Caco-2 (cell line): ENCODE measurements at regions not wholly inside any gene's neighbourhood (a gene's known extent, or its start where the extent isn't known, plus 50 kb on each side); places are given as distances from the start of the nearest gene placed in this dataset.

Experiments used
- BruUV-seq: library from RNA; stranded (reverse); fragments of 400-500 nt; replicated peaks from 2 replicates; lab custom pipeline; 2021; lab: Mats Ljungman, UMichigan
- CTCF ChIA-PET: fragments of 300-600 bp; sonication (Branson Sonifier 250); formaldehyde crosslinking; loops from one replicate; lab custom pipeline; 2022; ENCODE audit warnings: antibody characterized with exemption; lab: Charles Lee
- POLR2A ChIA-PET: fragments of 300-600 bp; sonication (Branson Sonifier 250); formaldehyde crosslinking; loops from one replicate; lab custom pipeline; 2022; ENCODE audit warnings: antibody characterized with exemption; lab: Charles Lee
- DNase-seq, 2 experiments: peaks; one replicate each; pipeline versions ENCODE4 v3.0.0 to v3.0.0-alpha.2; 2020 to 2022
- H3K27me3 ChIP-seq: replicated peaks from 2 replicates; pipeline ENCODE4 v1.6.0; 2011; ENCODE audit warnings: low read length; ENCODE audit not compliant: control insufficient read depth, insufficient read depth
- H3K36me3 ChIP-seq: 2 replicates; pipeline ENCODE4 v1.5.1; 2011; ENCODE audit warnings: low read length; ENCODE audit not compliant: control insufficient read depth, insufficient read depth
- H3K4me1 ChIP-seq: fragments of 250-450 bp; sonication (Bioruptor Pico); 2 replicates; pipeline ENCODE4 v1.5.1; 2020; ENCODE audit warnings: mild to moderate bottlenecking
- H3K4me3 ChIP-seq: 2 replicates; pipeline ENCODE4 v1.5.1; 2011; ENCODE audit warnings: low read depth, mild to moderate bottlenecking, control low read depth, low read length
- H3K9me3 ChIP-seq: fragments of 250-450 bp; sonication (Bioruptor Pico); 2 replicates; pipeline ENCODE4 v1.5.1; 2020; ENCODE audit warnings: mild to moderate bottlenecking, moderate library complexity
- H3K27ac Mint-ChIP-seq: one replicate; pipeline ENCODE4 v1.8.0; 2022; ENCODE audit warnings: mixed read lengths; ENCODE audit not compliant: unreplicated experiment
- H3K27me3 Mint-ChIP-seq: one replicate; pipeline ENCODE4 v1.8.0; 2022; ENCODE audit warnings: mixed read lengths; ENCODE audit not compliant: insufficient read depth, unreplicated experiment
- H3K36me3 Mint-ChIP-seq: one replicate; pipeline ENCODE4 v1.8.0; 2022; ENCODE audit warnings: mild to moderate bottlenecking, mixed read lengths; ENCODE audit not compliant: insufficient read depth, unreplicated experiment
- H3K4me1 Mint-ChIP-seq: one replicate; pipeline ENCODE4 v1.8.0; 2022; ENCODE audit warnings: low read depth, mixed read lengths; ENCODE audit not compliant: unreplicated experiment
- H3K4me3 Mint-ChIP-seq: one replicate; pipeline ENCODE4 v1.8.0; 2022; ENCODE audit warnings: mild to moderate bottlenecking, moderate library complexity, mixed read lengths; ENCODE audit not compliant: unreplicated experiment
- H3K9me3 Mint-ChIP-seq: one replicate; pipeline ENCODE4 v1.8.0; 2022; ENCODE audit warnings: mixed read lengths; ENCODE audit not compliant: unreplicated experiment
- intact Hi-C: fragments of 100-400 bp; cut with micrococcal nuclease; formaldehyde crosslinking; loops from one replicate; pipeline ENCODE4 v1.10.0; 2022; ENCODE audit not compliant: unreplicated experiment
- TF ChIP-seq, protein P1 (sequence below), 2 experiments: fragments of 200-600 bp in 1 of 2; IDR thresholded peaks; 1 replicate in 1 of 2; 2 replicates in 1 of 2; pipeline versions ENCODE4 v1.5.1 to v1.8.0; 2011 to 2022; ENCODE audit warnings: antibody characterized with exemption in 1 of 2, control low read depth in 1 of 2, inconsistent platforms in 1 of 2, low read depth in 1 of 2, low read length in 1 of 2, mild to moderate bottlenecking in 1 of 2, moderate library complexity in 1 of 2; ENCODE audit not compliant: insufficient read depth in 1 of 2, severe bottlenecking in 1 of 2, unreplicated experiment in 1 of 2

DNA sequence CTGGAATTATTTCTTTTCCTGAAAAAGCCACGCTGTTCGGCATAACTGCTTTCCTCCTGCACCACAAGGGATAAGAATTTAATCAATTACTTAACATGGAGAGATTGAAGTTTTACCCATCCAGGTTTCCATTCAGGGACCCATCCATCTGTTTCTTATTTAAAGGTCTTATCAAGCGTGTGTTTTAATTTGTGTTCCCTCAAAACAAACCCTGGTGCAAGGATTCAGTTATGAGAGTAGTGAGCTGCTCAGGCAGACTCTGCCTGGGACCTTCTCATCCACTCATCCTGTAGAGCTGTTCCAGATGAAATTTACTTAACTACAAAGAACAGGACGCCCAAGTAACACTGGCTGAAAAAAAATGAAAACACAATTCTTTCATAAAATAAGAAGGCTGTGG is 97.8 kb downstream of the BANF2 start:
- ChIA-PET CTCF (interaction anchor here (1.0 to 1.3 kb wide), 2 partner anchors 115 to 141 kb away, joined by 3 to 5 read pairs; partner anchors contain the start of gene RRBP1), POLR2A (interaction anchor here (0.6 kb wide), 1 partner anchor 189 kb away, joined by 4 read pairs; no protein-coding TSS in a partner anchor)

DNA sequence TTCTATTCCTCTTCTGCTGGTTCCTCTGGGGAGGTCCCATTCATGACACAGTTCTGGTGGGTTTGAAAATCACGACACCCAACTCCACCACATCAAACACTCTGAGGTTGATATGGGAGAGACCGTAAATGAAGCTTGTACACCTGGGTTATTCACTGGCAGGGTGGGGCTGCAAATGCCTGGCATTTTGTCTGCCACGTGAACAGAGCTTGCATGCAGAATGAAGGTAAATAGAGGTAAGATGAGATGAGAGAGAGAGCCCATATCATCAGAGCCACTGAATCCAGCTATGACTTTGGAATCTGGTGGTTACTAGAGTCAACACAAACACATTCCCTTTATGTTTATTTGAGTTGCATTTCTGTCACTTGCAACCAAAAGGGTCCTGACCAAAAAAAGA is 97.4 kb downstream of the BANF2 start:
- peak in 1 of 2 experiments; percentile 18 for DNase-seq
- H3K9me3 ChIP-seq, result peaks cover 10% of the 10 kb centered on the region
- BruUV-seq, result no TSS peak
- intact Hi-C loops, result no loop called here
- H3K36me3 ChIP-seq, result no peaks in the 10 kb centered on the region
- Mint-ChIP-seq H3K27ac (no peak overlapping the region), H3K27me3 (no peaks in the 10 kb centered on the region), H3K9me3 (peaks cover 18% of the 10 kb centered on the region), H3K4me3 (no peak overlapping the region), H3K4me1 (peaks cover 17% of the 10 kb centered on the region), H3K36me3 (peaks cover 5% of the 10 kb centered on the region)
- CTCF ChIA-PET, result interaction anchor here (1.0 kb wide), 1 partner anchor 115 kb away, joined by 3 read pairs; the partner anchor contains the start of gene RRBP1
- TF ChIP-seq, protein P1, sequence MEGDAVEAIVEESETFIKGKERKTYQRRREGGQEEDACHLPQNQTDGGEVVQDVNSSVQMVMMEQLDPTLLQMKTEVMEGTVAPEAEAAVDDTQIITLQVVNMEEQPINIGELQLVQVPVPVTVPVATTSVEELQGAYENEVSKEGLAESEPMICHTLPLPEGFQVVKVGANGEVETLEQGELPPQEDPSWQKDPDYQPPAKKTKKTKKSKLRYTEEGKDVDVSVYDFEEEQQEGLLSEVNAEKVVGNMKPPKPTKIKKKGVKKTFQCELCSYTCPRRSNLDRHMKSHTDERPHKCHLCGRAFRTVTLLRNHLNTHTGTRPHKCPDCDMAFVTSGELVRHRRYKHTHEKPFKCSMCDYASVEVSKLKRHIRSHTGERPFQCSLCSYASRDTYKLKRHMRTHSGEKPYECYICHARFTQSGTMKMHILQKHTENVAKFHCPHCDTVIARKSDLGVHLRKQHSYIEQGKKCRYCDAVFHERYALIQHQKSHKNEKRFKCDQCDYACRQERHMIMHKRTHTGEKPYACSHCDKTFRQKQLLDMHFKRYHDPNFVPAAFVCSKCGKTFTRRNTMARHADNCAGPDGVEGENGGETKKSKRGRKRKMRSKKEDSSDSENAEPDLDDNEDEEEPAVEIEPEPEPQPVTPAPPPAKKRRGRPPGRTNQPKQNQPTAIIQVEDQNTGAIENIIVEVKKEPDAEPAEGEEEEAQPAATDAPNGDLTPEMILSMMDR (IDR thresholded peaks at IDR 0.05; ENCODE audit: insufficient read depth in 1 of 2, low read depth in 1 of 2, low read length in 1 of 2, severe bottlenecking in 1 of 2, unreplicated experiment in 1 of 2), result no peak
- H3K27me3 ChIP-seq, result no peaks in the 10 kb centered on the region
- peaks cover 14% of the 10 kb centered on the region for H3K4me1 ChIP-seq
- H3K4me3 ChIP-seq, result no peak overlapping the region
- POLR2A ChIA-PET, result interaction anchor here (0.6 kb wide), 1 partner anchor 189 kb away, joined by 4 read pairs; no protein-coding TSS in a partner anchor

More for the DNA sequence above, 97.8 kb downstream of the BANF2 start:
- Mint-ChIP-seq H3K4me3 (no peak overlapping the region), H3K36me3 (peaks cover 5% of the 10 kb centered on the region), H3K4me1 (peaks cover 17% of the 10 kb centered on the region), H3K9me3 (peaks cover 18% of the 10 kb centered on the region), H3K27me3 (no peaks in the 10 kb centered on the region), H3K27ac (no peak overlapping the region)
- intact Hi-C loops, result no loop called here
- no TSS peak for BruUV-seq
- TF ChIP-seq, protein P1 (IDR thresholded peaks at IDR 0.05; ENCODE audit: insufficient read depth in 1 of 2, low read depth in 1 of 2, low read length in 1 of 2, severe bottlenecking in 1 of 2, unreplicated experiment in 1 of 2), result no peak
- DNase-seq, result no peak
- H3K4me1 ChIP-seq, result peaks cover 14% of the 10 kb centered on the region
- H3K4me3 ChIP-seq, result no peak overlapping the region
- peaks cover 10% of the 10 kb centered on the region for H3K9me3 ChIP-seq
- no peaks in the 10 kb centered on the region for H3K36me3 ChIP-seq
- no peaks in the 10 kb centered on the region for H3K27me3 ChIP-seq

DNA sequence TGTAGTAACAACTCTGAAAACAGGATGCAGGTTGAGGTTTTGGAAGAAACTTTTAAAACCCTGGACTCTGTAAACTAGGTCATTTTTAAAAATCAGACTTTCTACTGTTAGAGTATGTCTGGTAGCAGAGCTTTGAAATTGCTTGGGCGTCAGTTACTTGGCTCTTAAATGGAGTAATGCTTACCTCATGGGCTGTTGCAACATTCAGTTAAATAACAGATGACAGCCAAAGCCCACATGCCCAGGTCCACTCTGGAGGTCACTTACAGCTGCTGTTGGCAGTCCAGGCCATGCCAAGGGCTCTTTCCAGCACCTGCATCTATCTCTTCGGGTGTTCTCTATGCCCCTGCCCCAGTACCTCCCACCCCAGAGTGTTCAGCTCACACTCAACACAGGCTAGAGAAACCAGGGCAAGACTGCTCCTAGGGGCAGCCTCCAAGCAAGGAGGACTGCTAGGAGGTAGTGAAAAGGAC is 96.4 kb downstream of the BANF2 start:
- no peak overlapping the region for H3K27ac Mint-ChIP-seq

More for the DNA sequence above, 96.4 kb downstream of the BANF2 start:
- Histone ChIP-seq H3K27me3 (no peaks in the 10 kb centered on the region), H3K4me1 (peaks cover 12% of the 10 kb centered on the region), H3K9me3 (peaks cover 10% of the 10 kb centered on the region), H3K36me3 (no peaks in the 10 kb centered on the region), H3K4me3 (no peak overlapping the region)
- Mint-ChIP-seq H3K9me3 (peaks cover 18% of the 10 kb centered on the region), H3K4me3 (no peak overlapping the region), H3K27me3 (no peaks in the 10 kb centered on the region), H3K4me1 (peaks cover 17% of the 10 kb centered on the region), H3K36me3 (peaks cover 5% of the 10 kb centered on the region)
- DNase-seq, result no peak
- intact Hi-C loops, result no loop called here
- CTCF ChIA-PET, result interaction anchor here (0.5 to 1.0 kb wide), 3 partner anchors 114 to 347 kb away, joined by 3 to 7 read pairs (median 4); partner anchors contain the start of gene RRBP1
- BruUV-seq, result no TSS peak
- POLR2A ChIA-PET, result no interaction called here
- TF ChIP-seq, protein P1 (IDR thresholded peaks at IDR 0.05; ENCODE audit: insufficient read depth in 1 of 2, low read depth in 1 of 2, low read length in 1 of 2, severe bottlenecking in 1 of 2, unreplicated experiment in 1 of 2), result no peak
